ELF-1 (cell line): ENCODE measurements at regions not wholly inside any gene's neighbourhood (a gene's known extent, or its start where the extent isn't known, plus 50 kb on each side); places are given as distances from the start of the nearest gene placed in this dataset.

Experiments
- DNase-seq: peaks from one replicate; pipeline ENCODE4 v3.0.0-alpha.2; 2016; ENCODE audit warnings: low read depth, low spot score

- no peak for DNase-seq
Observed at GRCh38 chr2:39514825-39515224, 77.7 kb upstream of the MAP4K3 start.

GRCh38 chr2:39515273-39515896, 78.3 kb upstream of the MAP4K3 start:
- no peak for DNase-seq

GRCh38 chr2:39515897-39516346, 78.8 kb upstream of the MAP4K3 start:
- DNase-seq = no peak

- DNase-seq = peak; percentile 56
Observed at GRCh38 chr2:39516347-39517101, 79.4 kb upstream of the MAP4K3 start.

GRCh38 chr2:39517102-39517436, 80.0 kb upstream of the MAP4K3 start:
- no peak for DNase-seq

- DNase-seq = no peak
Observed at GRCh38 chr2:39517622-39518021, 80.5 kb upstream of the MAP4K3 start.

GRCh38 chr2:39519886-39520285, 82.8 kb upstream of the MAP4K3 start:
- DNase-seq = no peak

GRCh38 chr2:39521876-39522517, 84.9 kb upstream of the MAP4K3 start:
- no peak for DNase-seq

GRCh38 chr2:39522518-39522877, 85.4 kb upstream of the MAP4K3 start:
- DNase-seq = no peak

GRCh38 chr2:39523308-39524044, 86.4 kb upstream of the MAP4K3 start:
- DNase-seq = no peak

GRCh38 chr2:39524061-39524460, 87.0 kb upstream of the MAP4K3 start:
- DNase-seq = no peak

- DNase-seq = no peak
Observed at GRCh38 chr2:39524756-39525635, 87.9 kb upstream of the MAP4K3 start.

- DNase-seq = no peak
Observed at GRCh38 chr2:39525636-39526412, 88.7 kb upstream of the MAP4K3 start.

GRCh38 chr2:39528701-39529100, 91.6 kb upstream of the MAP4K3 start:
- DNase-seq = no peak

- DNase-seq = no peak
Observed at GRCh38 chr2:39529836-39530235, 92.8 kb upstream of the MAP4K3 start.

- no peak for DNase-seq
Observed at GRCh38 chr2:39530411-39530866, 93.4 kb upstream of the MAP4K3 start.

GRCh38 chr2:39531220-39531777, 94.2 kb upstream of the MAP4K3 start:
- DNase-seq = no peak

GRCh38 chr2:39532933-39533332, 95.8 kb upstream of the MAP4K3 start:
- no peak for DNase-seq

GRCh38 chr2:39534095-39534711, 97.1 kb upstream of the MAP4K3 start:
- DNase-seq = no peak
